ENCODE measurements at regions not wholly inside any gene's neighbourhood (a gene's known extent, or its start where the extent isn't known, plus 50 kb on each side); places are given as distances from the start of the nearest gene placed in this dataset.

- no peak for DNase-seq (ENCODE audit: low read depth)
Measured at GRCh38 chr6:170136541-170137175, 154.2 kb downstream of the DLL1 start.

GRCh38 chr6:170135821-170136471 is 154.9 kb downstream of the DLL1 start:
- DNase-seq (ENCODE audit: low read depth), result no peak

- no peak for DNase-seq (ENCODE audit: low read depth)
Measured at GRCh38 chr6:170135461-170135820, 155.4 kb downstream of the DLL1 start.

GRCh38 chr6:170134471-170135440 is 156.1 kb downstream of the DLL1 start:
- DNase-seq (ENCODE audit: low read depth), result no peak

GRCh38 chr6:170134031-170134470 is 156.8 kb downstream of the DLL1 start:
- DNase-seq (ENCODE audit: low read depth), result no peak

DNA sequence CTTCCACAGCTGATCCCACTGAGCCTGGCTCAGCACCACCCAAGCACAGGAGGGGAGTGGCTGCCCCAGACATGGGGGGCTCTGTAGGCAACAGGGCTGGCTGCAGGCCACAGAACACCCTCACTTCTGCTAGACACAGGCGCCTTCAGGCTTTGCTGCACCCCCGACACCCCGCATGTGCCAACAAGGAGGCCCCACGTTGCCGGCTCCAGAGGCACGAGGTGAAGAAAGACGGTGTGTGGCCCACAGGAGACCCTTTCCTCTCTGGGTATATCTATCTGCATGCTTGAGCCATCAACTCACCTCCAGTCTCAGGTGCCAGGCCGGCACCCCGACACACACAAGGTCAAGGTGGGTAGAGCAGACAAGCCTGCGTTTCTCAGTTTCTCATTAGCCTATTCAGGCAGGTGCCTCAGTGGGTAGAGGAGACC is 158.3 kb downstream of the DLL1 start:
- no peak for DNase-seq (ENCODE audit: low read depth)

DNA sequence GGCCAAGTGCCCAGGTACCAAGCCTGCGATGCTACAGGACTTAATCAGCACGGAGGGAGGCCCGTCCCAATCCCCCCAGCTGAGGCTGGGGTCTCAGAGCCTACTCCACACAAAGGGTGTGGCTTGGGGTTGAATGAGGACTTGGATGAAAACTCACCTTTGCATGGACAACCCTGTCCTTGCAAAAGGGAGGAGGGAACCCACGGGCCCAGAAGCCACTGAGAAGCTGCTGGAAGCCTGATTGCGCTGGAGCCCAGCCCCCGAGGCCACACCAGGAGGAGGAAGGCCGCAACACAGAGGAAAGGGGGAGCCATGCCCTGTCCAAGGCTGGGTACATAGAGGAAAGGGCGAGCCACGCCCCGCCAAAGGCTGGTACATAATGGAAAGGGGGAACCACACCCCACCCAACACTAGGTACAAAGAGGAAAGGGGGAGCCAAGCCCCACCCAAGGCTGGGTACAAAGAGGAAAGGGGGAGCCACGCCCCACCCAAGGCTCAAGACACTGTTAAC is 158.8 kb downstream of the DLL1 start:
- no peak for DNase-seq (ENCODE audit: low read depth)

GRCh38 chr6:170131351-170131750 is 159.5 kb downstream of the DLL1 start:
- no peak for DNase-seq (ENCODE audit: low read depth)

DNA sequence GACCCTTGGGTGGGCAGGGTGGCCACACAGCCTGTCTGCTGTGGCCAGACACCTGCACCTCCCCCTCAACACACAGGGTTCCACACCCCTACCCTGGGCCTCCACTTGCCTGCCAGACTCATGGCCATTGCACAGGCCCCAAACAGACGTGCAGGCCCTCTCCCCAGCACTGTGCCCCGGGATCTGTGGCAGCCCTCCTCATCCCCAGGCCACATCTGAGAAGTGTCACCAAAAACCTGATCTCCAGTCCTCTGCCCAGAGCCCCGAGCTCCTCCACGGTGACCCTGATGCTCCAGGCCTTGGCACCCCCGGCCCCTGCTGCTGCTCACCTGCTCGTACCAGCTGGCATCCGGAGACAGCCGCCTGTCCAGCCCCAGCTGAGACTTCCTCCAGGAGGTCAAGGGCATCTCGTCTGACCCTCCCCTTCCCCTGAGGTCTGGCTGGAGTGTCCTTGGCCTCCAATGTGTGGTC is 160.1 kb downstream of the DLL1 start:
- no peak for DNase-seq (ENCODE audit: low read depth)

DNA sequence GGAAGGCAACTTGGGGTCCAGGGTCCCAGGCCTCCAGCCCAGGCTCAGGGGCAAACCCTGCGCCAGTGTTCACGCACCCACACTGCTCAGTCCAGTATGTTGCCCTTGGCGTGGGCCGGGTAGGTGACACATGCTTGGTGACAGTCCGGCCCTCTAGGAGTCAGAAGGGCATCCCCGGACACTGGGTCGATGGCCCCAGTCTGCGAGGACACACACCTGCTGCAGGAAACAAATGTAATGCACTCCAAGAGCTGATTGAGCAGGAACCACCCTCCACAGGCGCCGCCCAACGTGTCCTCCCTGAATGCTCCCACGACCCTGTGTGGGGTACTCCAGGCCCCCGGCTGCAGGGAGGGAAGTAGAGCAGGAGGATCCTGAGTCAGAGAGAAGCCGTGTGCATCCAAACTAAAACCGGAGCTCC is 160.7 kb downstream of the DLL1 start:
- no peak for DNase-seq (ENCODE audit: low read depth)

- DNase-seq (ENCODE audit: low read depth), result no peak
Measured at GRCh38 chr6:170129691-170130171, 161.1 kb downstream of the DLL1 start.

DNA sequence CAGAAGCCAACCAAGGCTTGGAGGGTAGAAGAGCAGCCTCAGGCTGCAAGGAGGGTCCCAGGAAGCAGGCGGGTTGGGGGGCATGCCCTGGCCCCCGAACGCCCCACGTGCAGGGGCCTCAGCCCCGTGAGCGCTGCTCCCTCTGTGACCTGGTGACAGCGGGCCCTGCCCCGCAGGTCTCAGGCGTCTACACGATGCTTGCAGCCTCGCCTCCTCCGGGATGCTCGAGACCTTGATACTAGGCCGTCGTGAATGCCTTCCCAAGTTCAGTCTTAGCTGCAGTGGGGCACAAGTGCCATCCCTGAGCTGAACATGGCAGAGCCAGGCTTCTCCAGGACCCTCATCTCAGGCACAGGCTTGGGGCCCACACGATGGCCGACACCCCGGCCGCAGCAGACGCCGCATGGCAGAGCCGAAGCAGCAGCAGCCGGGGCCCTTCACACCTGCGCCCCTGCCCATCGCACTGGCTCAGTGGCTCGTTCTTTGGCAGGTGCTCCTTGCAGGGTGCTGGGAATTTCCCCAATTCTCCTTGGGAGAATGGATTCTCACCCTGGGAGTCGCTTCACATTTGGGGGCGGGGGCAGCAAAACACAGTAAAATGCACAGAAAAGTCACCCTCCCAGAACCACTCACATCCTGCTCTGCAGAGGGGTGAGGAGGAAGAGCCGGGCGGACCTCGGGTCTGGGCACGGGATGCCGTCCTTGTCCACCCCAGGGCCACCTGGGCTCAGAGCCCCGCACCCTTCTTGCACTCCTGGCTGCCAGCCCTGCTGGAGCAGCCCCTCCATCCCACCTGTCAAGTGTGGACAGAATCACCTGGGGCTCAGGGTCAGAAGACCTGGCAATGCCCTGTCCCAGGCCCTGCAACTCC is 161.8 kb downstream of the DLL1 start:
- DNase-seq (ENCODE audit: low read depth), result no peak

DNA sequence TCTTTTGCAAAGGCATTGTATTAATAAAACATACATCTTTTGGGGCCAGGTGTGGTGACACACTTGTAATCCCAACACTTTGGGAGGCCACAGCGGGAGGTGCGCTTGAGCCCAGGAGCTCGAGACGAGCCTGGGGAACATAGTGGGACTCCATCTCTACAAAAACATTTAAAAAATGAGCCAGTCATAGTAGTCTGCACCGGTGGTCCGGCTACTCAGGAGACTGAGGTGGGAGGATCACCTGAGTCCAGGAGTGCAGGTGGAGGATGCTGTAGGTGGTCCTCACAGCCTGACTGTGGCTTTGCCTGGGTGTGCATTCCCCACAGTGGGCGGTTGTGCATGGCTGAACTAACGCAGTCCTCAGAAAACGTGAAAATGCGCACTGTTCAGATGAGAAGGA is 162.5 kb downstream of the DLL1 start:
- no peak for DNase-seq (ENCODE audit: low read depth)

GRCh38 chr6:170127151-170127550 is 163.7 kb downstream of the DLL1 start:
- no peak for DNase-seq (ENCODE audit: low read depth)

GRCh38 chr6:170125456-170126300 is 165.2 kb downstream of the DLL1 start:
- DNase-seq (ENCODE audit: low read depth), result no peak

- DNase-seq (ENCODE audit: low read depth), result no peak
Measured at GRCh38 chr6:170124836-170125235, 166.0 kb downstream of the DLL1 start.

GRCh38 chr6:170124150-170124549 is 166.7 kb downstream of the DLL1 start:
- no peak for DNase-seq (ENCODE audit: low read depth)

- no peak for DNase-seq (ENCODE audit: low read depth)
Measured at GRCh38 chr6:170122651-170123050, 168.2 kb downstream of the DLL1 start.

DNA sequence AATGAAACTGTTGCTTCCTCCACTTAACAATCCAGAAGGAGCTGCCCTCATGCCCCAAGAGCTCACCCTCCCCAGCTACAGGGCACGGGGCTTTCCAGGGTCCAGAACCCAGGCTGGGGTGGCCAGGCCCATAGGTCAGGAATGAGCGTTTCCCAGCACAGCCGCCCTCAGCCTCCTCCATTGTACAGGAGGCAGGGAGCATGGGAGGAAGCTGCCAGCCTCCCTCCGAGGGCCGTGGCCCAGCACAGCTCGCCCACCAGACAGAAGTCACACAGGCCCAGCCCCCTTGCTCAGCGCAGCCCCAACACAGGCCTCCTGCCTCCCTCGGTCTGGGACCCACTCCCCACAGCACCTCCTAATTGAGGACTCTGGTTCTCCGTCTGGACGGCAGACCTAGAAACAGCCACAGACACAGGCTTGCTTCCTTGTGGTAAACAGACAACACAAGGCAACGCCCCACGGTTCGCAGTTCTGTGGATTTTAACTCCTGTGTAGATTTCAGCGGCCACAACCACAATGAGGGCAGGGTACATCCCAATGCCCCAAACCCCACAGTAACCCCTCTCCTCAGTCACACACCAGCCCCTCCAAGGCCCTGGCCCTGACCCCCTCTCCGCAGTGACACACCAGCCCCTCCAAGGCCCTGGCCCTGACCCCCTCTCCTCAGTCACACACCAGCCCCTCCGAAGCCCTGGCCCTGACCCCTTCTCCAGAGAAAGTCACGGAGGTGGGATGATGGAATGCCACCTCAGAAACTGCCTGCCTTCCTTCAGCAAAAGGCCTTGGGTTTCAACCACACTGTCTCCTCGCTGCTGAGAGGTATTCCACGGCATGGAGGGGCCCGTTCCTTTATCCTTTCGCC is 173.5 kb downstream of the DLL1 start:
- DNase-seq (ENCODE audit: low read depth), result no peak

Data from HT1080 (cell line).